ENCODE measurements at regions not wholly inside any gene's neighbourhood (a gene's known extent, or its start where the extent isn't known, plus 50 kb on each side); places are given as distances from the start of the nearest gene placed in this dataset.

DNA sequence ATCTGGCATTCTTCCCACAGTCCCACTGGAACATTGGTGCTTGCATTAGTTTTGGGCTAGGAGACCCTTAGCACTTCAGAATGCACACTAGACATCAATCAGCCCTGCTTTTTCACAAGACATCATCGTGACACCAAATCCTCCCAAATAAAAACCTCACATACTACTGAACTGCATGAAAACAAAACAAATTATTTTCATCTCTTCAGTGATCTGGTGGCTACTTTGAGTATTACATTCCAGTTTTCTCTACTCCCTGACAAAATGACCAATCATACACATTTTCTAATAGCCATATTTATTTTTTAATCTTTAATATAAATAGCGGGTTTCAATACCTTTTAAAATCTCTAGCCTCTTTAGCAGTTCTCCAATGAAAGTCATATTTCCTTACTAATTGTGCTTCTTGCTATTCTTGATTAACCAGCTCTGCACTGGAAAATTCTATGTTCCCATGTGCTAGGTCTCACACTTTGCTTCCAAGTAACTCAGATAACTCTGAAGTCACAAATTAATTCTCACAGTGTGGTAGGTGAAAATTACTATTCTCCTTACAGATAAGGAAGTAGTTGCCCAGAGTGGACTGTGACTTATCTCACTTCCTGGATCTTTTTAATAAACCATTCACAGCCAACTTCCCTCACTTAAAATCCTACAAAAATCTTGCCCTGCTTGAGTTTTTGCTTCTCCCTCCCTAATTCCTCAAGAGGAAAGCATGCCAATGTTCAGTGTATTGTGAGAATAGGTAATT lies 82.5 kb upstream of the EPB41L3 start:
- peaks cover 49% of the 10 kb centered on the region for H3K27me3 ChIP-seq (ENCODE audit: insufficient read depth, low read depth, severe bottlenecking)
- H3K9me3 ChIP-seq (ENCODE audit: severe bottlenecking): no peaks in the 10 kb centered on the region
- H3K27ac ChIP-seq: no peak overlapping the region
- no peak overlapping the region for H3K4me3 ChIP-seq (ENCODE audit: low read depth, low read length)
- TF ChIP-seq, protein P1, sequence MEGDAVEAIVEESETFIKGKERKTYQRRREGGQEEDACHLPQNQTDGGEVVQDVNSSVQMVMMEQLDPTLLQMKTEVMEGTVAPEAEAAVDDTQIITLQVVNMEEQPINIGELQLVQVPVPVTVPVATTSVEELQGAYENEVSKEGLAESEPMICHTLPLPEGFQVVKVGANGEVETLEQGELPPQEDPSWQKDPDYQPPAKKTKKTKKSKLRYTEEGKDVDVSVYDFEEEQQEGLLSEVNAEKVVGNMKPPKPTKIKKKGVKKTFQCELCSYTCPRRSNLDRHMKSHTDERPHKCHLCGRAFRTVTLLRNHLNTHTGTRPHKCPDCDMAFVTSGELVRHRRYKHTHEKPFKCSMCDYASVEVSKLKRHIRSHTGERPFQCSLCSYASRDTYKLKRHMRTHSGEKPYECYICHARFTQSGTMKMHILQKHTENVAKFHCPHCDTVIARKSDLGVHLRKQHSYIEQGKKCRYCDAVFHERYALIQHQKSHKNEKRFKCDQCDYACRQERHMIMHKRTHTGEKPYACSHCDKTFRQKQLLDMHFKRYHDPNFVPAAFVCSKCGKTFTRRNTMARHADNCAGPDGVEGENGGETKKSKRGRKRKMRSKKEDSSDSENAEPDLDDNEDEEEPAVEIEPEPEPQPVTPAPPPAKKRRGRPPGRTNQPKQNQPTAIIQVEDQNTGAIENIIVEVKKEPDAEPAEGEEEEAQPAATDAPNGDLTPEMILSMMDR (IDR thresholded peaks at IDR 0.05; ENCODE audit: low read depth, low read length): no peak
- H3K36me3 ChIP-seq: no peaks in the 10 kb centered on the region
- no peak for DNase-seq

DNA sequence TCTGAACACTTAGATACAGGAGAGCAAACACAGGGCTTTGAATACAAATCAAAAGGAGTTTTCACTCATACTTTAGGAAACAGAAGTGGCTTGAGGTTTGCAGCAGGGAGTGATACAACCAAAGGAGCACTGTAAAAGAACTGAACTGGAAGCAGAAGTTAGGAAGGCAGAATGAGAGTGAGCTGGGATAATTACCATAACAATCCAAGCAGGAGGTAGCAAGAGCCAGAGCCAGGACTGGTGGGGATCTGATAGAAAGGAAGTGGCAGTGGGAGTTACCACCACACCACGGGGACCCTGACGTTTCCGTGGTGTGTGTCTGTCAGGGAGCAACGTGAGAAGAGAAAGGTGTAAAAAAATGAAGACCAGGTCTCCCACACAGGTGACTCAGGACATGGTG lies 81.3 kb upstream of the EPB41L3 start:
- no peak overlapping the region for H3K4me3 ChIP-seq (ENCODE audit: low read depth, low read length)
- no peaks in the 10 kb centered on the region for H3K36me3 ChIP-seq
- TF ChIP-seq, protein P1 (IDR thresholded peaks at IDR 0.05; ENCODE audit: low read depth, low read length): no peak
- no peak overlapping the region for H3K27ac ChIP-seq
- no peaks in the 10 kb centered on the region for H3K9me3 ChIP-seq (ENCODE audit: severe bottlenecking)
- DNase-seq: no peak
- peaks cover 39% of the 10 kb centered on the region for H3K27me3 ChIP-seq (ENCODE audit: insufficient read depth, low read depth, severe bottlenecking)

DNA sequence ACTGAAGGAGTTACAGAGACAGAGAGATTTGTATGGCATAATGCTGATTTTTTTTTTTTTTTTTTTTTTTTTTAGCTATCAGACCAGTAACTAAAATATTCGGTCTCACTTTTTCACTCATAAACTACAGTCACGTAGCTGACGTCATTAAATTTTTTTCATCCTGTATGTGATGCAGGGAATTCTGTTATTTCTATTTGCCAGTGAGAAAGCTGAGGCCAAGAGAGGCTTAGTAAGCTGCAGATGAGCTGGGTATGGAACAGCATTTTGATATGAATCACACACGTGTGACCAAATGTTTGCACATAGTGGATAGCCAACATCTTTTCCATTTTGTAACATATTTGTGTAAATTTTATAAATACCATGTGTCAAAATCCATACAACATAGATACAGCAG lies 79.1 kb upstream of the EPB41L3 start:
- DNase-seq: no peak

DNA sequence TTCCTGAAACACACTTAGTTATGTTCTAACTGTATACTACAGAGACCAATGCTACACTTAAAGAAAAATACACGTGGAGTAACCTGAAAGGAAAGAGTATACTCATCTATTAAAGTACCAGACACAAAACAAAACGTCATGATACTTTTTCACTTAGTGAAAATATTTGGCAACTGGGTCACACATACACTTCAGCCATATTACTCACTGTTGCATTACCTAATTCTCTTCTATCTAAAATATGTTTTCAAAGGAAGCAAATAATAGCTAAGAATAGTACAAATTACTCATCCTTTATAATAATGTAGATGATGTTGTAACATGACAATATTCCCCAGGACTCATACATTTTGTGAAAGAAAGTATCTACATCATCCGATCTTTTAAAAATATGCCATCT lies 76.5 kb upstream of the EPB41L3 start:
- H3K4me3 ChIP-seq (ENCODE audit: low read depth, low read length): no peak overlapping the region

More for the DNA sequence above, 79.1 kb upstream of the EPB41L3 start:
- Histone ChIP-seq H3K36me3 (no peaks in the 10 kb centered on the region), H3K4me3 (ENCODE audit: low read depth, low read length) (no peak overlapping the region), H3K27me3 (ENCODE audit: insufficient read depth, low read depth, severe bottlenecking) (peaks cover 19% of the 10 kb centered on the region), H3K27ac (no peak overlapping the region), H3K9me3 (ENCODE audit: severe bottlenecking) (no peaks in the 10 kb centered on the region)
- TF ChIP-seq, protein P1 (IDR thresholded peaks at IDR 0.05; ENCODE audit: low read depth, low read length): no peak

DNA sequence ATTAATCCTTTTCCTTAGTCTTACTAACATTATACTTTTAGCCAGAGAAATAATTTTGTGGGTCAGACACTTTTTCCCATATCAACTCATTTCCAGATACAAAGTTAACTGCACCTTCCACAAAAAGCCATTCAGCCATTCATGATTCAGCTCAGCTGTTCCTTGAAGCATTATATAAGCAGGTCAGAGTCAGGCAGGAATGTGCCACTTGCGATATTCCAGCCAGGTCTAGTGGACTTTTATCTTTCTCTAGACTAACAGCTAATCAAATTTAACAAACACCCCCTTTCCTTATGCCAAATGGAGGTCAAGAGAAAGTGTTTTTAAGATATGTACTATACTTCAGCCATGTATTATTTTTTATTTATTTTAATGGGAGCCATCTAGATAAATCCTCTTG lies 75.6 kb upstream of the EPB41L3 start:
- TF ChIP-seq, protein P1 (IDR thresholded peaks at IDR 0.05; ENCODE audit: low read depth, low read length): no peak
- no peaks in the 10 kb centered on the region for H3K9me3 ChIP-seq (ENCODE audit: severe bottlenecking)
- H3K27ac ChIP-seq: no peak overlapping the region
- no peak overlapping the region for H3K4me3 ChIP-seq (ENCODE audit: low read depth, low read length)
- no peaks in the 10 kb centered on the region for H3K36me3 ChIP-seq
- no peaks in the 10 kb centered on the region for H3K27me3 ChIP-seq (ENCODE audit: insufficient read depth, low read depth, severe bottlenecking)
- no peak for DNase-seq

More for the DNA sequence above, 76.5 kb upstream of the EPB41L3 start:
- H3K27me3 ChIP-seq (ENCODE audit: insufficient read depth, low read depth, severe bottlenecking): peaks cover 3% of the 10 kb centered on the region
- no peaks in the 10 kb centered on the region for H3K36me3 ChIP-seq
- H3K27ac ChIP-seq: no peak overlapping the region
- TF ChIP-seq, protein P1 (IDR thresholded peaks at IDR 0.05; ENCODE audit: low read depth, low read length): no peak
- DNase-seq: no peak
- H3K9me3 ChIP-seq (ENCODE audit: severe bottlenecking): no peaks in the 10 kb centered on the region
